Activated CD8-positive, alpha-beta memory T cell treated with anti-CD3 and anti-CD28 coated beads, Interleukin-2, amount 50 U/mL, for 24 hours (primary cell): ENCODE measurements at regions not wholly inside any gene's neighbourhood (a gene's known extent, or its start where the extent isn't known, plus 50 kb on each side); places are given as distances from the start of the nearest gene placed in this dataset.

Experiments used
- DNase-seq: peaks from one replicate; pipeline ENCODE4 v3.0.0-alpha.2; 2020; ENCODE audit errors: extremely low read depth

DNA sequence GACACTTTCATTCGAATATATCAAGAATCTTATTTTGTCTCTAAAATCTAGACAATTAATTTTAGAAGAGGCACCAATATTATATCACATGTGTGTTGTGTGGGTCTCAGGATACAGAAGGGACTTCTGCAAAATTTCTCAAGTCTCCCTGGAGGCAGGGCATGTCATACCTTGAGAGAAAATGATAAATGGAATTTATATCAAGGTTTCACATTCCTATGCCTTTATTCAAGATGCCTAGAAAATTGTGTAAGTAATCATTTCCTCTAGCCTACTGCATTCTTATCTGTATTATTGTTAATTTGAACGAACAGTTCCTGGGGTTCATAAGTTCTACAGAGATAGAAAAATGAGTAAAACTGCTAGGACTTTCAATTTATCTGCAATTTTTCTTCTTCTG is 1247.9 kb downstream of the GRIK2 start:
- DNase-seq: no peak

DNA sequence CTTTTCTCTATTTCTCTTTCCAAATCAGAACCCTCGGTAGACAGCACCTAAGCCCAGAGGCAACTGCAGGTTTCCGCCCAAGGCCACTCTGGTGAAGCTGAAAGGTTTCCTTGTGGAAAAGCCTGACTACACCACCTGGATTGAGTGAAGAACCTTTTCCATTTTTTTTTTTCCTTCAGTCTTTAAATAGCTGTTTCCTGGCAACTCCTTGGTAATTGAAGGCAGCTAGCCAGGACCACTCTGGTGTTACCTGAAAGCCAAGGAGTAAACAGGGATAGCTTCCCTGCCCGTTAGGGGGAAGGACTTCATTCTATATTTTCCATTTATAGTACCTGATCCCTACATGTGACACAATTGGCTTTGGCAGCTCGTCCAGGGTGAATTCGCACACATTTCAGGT is 1238.4 kb downstream of the GRIK2 start:
- DNase-seq: no peak

DNA sequence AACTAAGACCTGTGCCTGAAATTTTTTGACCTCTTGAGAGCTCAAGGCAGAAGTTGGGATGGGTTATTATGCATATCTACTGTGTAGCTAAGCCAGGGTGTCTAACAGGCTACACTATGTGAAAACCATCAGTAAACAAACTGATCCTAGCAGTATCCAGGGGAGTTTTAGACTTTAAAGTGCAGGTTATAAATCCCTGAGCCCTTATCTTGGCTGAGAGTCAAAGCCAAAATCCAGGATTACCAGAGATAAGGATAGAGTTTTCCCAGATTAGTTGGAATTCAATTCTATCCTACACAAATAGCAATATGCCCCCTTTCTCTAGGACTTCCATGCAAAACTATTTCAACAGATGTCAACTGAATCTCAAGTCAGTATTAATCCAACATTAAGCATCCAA is 1229.7 kb downstream of the GRIK2 start:
- DNase-seq: no peak

DNA sequence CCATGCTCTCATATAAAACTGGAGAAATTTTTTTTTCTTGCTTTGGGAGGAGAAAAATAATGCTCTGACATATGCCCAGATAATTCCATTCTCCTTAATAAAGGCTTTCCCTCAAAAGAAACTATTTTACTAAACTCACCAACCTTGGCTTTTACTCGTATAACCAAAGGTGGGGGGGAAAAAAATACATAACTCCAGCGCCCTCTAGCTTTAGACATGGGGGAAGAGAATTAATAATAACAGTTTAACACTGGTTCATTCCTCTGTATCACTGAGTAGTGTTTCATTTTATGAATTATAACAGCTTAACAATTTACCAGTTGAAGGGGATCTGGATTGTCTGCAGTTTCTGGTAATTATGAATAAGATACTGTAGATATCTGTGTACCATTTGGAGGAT is 1226.1 kb downstream of the GRIK2 start:
- DNase-seq: no peak

DNA sequence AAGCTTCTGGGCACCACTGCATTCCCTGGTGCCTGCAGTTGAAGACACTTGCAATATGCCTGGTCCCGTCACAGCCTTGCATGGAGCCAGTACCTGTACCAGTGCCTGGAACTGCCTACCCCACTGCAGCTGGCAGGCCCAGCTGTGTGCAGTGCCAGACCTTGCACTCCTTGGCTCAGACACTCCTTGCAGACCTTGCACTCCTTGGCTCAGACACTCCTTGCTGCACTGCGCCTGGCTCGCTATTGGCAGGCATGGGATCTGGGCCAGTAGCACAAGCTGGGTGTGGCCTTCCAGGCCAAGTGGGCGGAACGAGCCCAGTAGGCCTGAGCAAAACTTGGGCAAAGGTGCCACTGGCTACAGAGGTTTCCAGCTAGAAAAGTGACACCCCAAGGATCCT is 1189.1 kb downstream of the GRIK2 start:
- no peak for DNase-seq

DNA sequence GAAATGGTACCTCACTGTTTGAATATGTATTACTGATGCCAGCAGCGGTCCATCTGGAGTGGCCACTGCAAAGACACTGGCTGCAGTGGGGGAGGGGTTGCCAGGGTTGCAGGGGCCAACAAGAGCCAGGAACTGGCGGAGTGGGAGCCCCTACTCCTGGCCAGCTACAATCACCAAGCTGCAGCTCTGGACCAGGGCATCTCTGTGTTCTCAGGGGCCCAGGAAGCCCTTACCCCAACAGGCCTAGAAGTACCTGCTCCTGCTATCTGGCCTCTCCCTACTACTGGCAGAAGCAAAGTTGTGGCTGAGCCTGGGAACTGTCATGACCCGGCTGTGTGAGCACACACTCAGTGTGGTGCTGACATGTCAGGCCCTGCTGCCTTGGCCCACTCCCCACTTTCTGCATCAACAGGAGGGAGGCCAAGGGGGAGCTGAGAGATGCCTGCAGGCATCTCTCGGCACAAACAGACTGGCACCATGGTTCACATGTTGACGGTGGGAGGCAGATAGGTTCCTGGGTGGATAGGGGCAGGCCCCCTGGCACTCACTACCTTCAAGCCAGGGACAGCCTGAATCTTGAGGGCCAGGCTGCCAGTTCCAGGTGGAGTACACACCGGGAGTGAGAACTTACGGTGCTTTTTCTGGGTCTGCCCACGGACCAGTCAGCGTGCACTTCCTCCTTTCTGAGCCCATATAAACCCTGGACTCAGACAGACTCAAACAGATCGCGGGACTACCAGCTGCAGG is 1188.0 kb downstream of the GRIK2 start:
- DNase-seq: no peak

DNA sequence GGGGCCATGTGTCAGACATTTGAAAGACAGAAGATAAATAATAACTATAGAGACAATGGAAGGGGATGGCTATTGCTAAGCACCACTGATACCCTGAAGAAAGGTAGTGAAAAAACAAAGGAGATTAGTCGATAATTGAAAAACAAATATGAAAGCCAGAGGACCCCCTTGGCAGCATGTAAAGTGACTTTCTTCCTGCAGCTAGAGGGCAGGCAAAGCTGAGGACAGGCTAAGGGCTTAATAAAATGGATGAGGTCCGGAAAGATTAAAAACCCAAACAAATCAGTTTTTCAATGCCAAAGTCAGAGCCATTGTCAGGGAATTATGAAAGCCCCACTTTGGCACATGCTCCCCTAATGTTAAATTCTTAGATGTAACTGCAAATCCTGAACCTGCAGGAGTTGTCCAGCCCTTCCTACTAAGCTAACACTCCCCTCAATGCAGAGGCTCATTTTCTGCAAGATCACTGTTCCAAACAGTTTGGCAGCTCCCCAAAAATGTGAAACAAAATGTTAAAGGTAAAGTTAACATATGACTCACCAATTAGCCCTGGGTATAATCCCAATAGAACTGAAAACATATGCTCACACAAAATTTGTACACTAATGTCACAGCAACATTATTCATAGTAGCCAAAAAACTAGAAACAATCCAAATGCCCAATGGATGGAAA is 1177.9 kb downstream of the GRIK2 start:
- no peak for DNase-seq

DNA sequence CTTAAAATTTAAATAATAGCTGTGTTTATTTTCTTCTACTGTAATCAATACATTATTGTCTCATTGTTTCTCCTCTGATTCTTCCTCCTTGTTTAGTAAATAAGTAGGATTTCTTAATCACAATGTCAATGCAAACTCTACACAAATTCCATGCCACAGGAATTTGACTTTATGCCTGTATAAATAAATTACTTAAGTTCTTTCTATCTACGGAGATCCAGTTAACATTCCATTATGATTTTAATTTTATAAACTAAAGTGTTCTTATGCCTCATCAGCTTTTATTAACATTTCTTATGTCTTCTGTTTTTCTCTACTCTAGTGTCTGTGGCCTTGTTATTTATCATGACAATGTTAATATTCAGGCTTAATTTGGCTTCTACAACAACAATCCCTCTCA is 1169.2 kb downstream of the GRIK2 start:
- DNase-seq: no peak

DNA sequence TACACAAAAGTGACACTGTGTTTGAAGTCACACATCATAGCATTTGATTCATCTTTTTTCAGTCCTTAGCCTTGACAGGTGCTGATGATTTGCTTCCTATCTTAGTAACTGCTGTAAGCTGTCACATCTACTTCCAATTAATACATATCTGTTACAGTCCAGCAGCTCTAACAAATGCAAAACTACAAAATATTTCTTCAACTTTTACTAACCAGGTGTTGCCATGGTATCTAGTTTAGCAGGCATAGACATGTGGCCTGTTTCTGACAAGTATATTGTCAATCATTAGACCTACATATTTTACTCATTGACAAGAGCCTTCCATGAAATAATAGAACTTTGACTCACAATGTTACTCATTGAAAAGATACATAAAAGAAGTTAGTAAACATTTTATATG is 1159.7 kb downstream of the GRIK2 start:
- no peak for DNase-seq

DNA sequence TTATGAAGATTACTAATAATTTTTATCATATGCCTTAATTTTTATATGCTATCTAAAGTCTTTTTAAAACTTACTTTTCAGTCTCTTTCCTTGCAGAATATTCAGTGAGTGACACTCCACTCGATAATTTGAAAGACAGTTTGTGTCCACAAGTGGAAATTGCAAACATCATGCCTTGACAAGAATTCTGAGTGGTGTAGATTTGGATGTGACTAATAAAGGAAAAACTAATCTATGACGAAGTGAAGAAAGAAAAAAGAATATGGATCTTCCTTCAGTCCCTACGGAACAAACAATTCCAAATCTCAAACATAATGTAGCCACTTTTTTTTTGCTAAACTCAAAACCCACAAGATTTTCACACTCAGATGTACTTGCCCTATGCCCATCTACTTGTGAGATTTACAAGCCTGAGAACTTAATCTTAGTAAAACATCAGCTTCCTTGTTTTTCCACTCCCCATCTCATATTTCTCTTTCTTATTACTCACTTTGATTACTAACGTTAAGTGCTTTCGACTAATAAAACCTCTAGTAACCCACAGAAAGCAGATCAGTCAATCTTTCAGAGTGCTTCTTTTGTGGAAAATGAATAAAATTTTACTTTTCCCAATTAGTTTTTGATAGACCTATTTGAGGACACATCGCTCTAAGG is 1155.8 kb downstream of the GRIK2 start:
- no peak for DNase-seq

DNA sequence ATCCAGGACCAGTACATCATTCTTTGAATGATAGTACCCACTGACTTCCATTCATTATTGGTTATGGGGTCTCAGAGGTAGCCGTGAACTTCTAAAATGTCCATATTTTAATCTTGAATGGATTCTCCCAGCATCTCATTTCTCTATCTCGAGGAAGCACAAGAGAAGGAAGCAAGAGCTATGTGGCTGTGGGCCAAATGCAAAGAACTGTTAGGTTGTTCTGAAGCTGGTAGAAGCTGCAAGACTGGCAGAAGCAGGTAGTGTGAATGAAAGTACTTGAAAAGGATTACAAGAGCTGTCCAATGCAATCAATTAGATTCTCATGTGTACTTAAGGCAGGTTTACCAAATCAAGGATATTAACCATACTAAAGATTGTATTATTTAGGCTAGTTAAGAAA is 1131.8 kb downstream of the GRIK2 start:
- DNase-seq: no peak

DNA sequence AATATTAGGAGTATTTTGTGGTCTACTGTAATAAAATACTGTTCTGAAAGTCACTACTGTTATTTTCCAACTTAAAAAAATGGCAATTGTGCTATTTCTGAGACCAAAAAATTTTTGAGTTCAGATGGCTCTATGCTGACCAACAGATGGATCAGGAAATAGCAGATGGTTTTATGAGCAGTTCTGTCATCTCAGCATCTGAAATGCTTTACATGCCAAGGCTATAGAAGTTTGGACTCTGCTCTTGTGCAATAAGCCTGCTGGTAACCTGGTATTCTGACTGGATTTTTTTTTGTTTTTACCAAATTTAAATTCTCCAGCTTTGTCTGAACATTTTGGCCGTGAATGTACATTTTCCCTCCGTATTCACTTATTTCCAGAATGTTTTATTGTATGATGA is 1127.5 kb downstream of the GRIK2 start:
- DNase-seq: no peak

DNA sequence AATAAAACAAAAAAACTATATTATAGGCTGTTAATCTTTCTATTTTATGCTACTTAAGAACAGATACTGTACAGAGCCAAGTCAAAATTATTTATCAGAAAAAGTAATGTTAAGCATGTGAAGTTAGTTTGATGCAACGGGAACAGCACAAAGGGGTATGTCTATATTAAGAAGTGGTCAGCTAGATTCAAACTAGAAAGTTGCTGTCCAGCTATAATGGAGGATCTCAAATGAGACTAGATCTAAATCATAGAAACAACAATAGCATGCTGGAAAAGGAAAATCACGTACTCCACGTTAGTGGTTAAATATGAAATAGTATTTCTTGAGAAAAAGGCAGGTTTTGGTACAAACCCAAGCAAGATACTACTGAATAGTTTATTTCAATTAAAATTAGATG is 1124.0 kb downstream of the GRIK2 start:
- DNase-seq: no peak

DNA sequence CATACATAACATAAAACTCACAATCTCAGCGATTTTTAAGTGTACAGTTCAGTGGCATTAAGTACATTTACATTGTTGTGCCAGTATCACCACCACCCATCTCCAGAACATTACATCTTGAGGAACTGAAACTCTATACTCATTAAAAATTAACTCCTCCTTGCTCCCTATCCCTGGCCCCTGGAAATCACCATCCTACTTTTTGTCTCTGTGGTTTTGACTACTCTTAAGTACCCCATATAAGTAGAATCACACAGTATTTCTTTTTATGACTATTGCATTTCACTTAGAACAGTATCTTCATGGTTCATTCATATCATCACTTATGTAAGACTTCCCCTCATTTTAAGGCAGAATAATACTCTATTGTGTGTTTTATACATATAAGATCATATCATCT is 1108.1 kb downstream of the GRIK2 start:
- no peak for DNase-seq

DNA sequence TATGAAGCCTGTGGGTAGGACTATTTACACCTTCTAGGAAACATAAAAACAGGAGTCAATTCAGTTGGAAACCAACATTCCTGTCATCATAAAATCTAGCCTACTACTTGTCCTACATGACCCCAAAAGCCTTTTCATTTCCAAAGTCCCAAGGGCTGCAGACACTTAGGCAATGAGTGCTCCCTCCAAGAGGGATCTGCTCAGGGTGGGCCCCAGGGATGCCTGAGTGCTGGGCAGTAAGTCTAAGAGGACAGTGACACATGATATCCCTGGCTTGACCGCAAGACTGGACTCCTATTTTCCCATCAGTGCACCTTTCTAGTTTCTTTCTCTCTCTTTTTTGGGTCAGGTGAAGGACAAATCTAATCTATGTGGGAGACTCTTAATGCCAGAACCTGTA is 1101.3 kb downstream of the GRIK2 start:
- no peak for DNase-seq

DNA sequence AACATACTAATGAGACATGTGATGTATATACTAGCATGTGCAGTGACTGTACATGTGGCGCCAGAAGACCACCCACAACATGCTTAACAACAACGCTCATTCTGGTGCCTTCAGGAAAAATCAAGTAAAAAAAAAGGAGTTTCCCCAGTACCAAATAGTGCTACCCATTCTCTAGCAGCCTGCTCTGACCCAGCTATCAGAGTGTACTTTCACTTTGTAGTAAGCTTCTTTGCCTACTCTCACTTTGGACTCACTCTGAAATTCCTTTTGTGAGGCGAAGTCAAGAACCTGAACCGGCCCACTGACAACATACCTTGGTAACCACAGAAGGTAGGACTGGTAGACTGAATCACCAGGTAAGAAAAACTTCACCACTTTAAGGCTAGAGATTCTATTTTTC is 1100.0 kb downstream of the GRIK2 start:
- no peak for DNase-seq

DNA sequence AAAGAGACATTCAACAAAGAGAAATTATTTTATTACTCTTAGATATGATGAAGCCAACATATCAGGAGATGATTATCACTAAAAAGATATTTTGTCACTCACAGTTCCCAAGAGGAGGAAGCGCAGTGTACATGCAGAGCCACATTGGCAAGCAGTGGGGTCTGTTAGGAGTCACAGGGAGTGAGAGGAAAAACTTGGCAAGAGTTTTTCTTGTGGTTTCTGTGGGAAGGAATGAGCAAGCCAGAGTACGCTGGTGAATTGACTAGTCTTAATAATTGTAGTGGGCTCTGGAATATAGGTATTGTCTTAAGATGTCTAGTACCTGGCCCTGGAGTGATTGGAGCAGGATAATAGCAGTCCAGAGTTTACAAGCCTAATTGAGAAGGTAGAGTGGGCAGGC is 1095.2 kb downstream of the GRIK2 start:
- DNase-seq: no peak

DNA sequence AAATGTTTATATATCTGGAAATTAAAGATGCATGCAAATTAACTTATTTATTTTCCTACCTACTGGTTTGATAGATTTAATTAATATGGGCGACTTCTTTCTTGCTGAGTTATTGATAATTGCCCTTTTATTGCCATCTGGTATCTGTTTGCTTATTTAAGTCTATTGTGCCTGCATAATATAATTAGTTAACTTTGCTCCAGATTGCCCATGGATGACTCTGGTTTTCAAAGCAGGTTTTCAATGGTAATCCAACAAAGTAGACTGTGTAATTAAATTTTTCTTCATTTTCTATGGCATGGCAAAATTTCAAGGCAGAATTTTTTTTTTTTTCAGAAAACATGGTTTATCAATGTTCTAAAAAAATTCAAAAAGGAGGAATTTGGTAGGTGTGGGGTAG is 1092.0 kb downstream of the GRIK2 start:
- no peak for DNase-seq

DNA sequence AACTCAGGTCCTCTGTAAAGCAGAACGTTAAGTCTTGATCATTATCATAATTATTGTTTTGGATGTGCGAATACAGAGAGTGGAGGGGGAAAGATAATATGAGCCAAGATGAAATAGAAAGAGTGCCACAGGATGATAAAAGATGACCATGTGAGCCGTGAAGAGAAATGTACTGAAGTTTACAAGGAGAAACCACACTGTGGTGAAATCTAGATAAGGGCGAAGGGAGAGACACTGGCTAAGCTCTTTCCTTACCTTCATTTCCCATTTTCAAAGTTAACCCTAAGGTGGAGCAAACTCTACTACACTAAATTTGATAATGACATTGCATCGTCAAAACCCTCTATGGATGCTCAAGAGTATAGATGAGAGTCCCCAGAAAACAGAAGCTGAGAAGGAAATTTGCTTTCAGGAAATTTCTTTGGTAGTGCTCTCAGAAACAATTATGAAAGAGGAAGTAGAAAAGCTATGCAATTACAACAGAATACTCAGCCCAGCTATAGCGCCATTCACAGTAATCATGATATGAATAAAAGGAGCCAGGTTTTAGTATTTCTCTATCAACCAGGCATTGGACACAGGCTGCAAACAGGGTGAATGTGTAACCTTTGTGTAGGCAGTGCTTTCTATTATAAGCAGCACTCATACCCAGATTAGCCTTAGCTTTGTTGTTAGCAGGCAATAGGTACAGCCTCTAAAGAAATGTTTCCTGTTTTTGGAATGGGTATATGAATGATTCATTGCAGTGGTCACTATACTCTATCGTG is 1080.7 kb downstream of the GRIK2 start:
- DNase-seq: no peak

DNA sequence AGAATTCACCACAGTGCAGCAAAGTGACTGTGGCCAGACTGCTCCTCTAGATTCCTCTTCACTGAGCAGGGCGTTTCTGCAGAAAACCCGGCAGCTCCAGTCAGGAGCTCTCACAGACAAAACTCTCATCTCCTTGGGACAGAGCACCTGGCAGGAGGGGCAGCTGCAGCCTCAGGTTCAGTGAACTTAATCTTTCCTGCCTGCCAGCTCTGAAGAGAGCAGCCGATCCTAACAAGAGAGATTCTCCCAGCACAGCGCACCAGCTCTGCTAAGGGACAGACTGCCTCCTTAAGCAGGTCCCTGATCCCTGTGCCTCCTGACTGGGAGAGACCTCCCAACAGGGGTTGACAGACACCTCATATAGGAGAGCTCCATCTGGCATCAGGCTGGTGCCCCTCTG is 1065.5 kb downstream of the GRIK2 start:
- DNase-seq: no peak

DNA sequence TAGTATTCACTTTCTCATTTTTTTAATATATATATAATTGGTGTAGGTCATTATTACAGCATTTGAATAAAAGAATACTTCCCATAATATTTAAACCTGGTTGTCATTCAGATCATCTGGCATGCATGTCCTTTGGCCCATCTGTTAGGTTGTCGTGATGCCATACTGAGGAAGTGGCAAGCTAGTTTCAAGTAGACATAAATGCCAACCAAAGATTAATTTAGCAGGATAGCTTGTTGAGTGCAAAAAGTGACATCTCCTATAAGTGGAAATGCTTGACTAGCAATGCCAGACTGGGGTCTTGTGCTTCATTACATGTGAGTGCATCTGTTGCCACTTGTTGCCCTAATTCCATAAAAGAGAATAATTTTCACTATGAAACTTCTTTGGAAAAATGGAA is 1044.7 kb downstream of the GRIK2 start:
- no peak for DNase-seq

DNA sequence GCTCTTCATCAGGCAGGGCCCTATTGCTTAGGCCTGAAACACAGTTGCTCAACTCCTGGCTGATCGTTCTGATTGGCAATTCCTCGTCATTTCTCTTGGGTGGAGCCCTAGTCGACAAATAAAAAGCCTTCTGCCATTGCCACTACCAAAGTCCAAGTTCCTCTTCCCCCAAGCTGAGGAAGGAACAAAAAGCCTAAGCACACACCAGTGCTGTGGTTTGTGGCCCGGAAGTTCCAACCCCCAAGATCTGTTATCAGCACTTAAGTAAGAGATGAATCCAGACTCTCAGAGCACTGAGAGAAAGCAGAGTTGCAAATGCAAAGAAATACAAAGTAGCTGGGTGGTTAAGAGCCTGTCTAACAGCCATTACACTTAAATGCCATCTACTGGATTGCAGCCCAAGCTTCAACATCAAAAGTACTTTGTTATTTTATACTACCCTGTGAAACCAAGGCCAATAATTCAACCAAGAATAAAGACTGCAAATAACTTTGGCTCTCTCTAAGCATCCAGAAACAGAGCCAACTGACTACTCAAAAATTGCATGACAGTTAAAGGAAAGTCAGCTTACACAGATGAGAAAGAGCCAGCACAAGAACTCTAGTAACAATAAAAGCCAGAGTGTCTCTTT is 1024.0 kb downstream of the GRIK2 start:
- no peak for DNase-seq
